OCI-LY7 (cell line): ENCODE measurements at regions not wholly inside any gene's neighbourhood (a gene's known extent, or its start where the extent isn't known, plus 50 kb on each side); places are given as distances from the start of the nearest gene placed in this dataset.

Experiments used
- EZH2phosphoT487 ChIP-seq: fragments of 200-600 bp; sonication (generic); IDR thresholded peaks from 2 replicates; pipeline ENCODE4 v1.6.1; 2018; ENCODE audit warnings: low read depth, borderline replicate concordance, mild to moderate bottlenecking, mixed run types, antibody characterized with exemption, low read length, moderate library complexity, mixed read lengths
- TF ChIP-seq, protein P1 (sequence below): fragments of 200-600 bp; sonication (generic); conservative IDR thresholded peaks from 2 replicates; pipeline ENCODE4 v1.5.1; 2014; ENCODE audit warnings: mild to moderate bottlenecking, antibody characterized with exemption, low read length, moderate library complexity, mixed read lengths

DNA sequence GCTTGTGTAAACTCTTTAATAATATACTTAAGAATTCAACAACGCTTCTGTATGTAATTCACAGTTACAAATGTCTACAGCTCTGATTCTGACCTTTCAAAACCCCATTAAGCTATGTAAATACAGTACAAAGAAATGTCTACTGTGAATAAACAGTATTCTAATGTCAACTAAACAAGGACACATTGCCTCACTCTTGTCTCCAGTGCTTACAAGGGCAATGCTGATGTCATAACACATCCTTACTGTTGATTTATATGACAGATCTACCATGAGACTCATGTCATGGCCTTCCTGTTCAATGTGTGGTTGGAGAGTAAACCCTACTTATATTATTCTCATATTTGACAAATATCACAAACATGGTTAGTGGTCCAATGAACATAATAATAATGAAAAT, 256.1 kb upstream of the ADGRL3 start:
- TF ChIP-seq, protein P1, sequence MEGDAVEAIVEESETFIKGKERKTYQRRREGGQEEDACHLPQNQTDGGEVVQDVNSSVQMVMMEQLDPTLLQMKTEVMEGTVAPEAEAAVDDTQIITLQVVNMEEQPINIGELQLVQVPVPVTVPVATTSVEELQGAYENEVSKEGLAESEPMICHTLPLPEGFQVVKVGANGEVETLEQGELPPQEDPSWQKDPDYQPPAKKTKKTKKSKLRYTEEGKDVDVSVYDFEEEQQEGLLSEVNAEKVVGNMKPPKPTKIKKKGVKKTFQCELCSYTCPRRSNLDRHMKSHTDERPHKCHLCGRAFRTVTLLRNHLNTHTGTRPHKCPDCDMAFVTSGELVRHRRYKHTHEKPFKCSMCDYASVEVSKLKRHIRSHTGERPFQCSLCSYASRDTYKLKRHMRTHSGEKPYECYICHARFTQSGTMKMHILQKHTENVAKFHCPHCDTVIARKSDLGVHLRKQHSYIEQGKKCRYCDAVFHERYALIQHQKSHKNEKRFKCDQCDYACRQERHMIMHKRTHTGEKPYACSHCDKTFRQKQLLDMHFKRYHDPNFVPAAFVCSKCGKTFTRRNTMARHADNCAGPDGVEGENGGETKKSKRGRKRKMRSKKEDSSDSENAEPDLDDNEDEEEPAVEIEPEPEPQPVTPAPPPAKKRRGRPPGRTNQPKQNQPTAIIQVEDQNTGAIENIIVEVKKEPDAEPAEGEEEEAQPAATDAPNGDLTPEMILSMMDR, result no peak
- TF ChIP-seq EZH2phosphoT487, result no peak
